NCI-H1436 treated with DMSO at 0.1 percent for 48 hours (cell line): ENCODE measurements at regions not wholly inside any gene's neighbourhood (a gene's known extent, or its start where the extent isn't known, plus 50 kb on each side); places are given as distances from the start of the nearest gene placed in this dataset.

Experiments
- DNase-seq: peaks from one replicate; lab custom pipeline; 2025; lab: John Stamatoyannopoulos, UW

DNA sequence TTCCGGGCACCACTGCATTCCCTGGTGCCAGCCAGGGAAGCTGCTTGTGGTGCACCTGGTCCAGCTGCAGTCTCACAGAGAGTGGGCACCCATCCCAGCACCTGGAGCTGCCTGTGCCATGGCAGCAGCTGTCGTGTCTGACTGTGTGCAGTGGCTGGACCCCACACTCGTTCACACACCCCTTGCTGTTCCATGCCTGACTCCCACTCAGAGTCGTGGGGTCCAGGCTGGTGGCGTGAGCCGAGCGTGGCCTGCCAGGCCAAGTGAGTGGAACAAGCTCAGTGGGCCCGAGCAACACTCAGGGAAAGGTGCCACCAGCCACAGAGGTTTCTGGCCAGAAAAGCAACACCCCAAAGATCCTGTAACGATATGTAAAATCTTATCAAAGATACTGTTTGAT, 97.2 kb upstream of the KCNK1 start:
- DNase-seq = no peak

- no peak for DNase-seq
These were observed 95.6 kb upstream of the KCNK1 start for GRCh38 chr1:233518344-233518743.

DNA sequence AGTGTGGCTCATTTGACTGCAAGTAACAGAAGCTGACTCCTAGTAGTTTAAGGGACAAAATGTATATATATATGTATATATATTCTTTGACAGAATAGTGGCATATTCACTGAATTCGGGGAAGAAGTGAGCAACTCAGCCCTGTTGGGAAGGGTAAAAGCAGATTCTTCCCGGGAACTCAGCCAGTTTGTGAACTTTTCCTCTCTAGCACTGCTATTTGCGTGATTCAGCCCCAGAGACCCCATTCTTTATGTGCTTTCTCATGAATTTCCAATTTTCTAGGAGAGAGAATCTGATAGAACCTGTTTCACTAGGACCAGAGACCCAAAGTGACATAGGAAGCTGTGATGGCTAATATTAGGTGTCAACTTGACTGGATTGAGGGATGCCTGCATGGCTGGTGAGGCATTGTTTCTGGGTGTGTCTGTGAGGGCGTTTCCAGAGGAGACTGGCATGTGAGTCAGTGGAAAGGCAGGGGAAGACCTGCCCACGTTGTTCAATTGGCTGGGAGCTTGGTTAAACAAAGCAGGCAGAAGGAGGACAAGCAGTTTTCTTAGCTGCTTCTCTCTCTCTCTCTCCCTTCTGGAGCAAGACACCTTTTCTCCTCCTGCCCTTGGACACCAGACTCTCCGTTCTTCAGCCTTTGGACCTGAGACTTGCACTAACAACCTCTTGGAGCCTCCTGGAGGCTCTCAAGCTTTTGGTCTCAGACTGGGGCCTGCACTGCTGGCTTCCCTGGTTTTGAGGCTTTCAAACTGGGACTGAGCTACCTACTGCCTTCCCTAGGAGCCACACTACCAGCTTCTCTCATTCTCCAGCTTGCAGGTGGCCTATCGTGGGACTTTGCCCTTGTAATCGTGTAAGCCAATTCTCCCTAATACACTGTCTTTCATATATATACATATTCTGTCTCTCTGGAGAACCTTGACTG, 93.4 kb upstream of the KCNK1 start:
- no peak for DNase-seq

- DNase-seq = no peak
These were observed 90.9 kb upstream of the KCNK1 start for GRCh38 chr1:233523047-233523446.

DNA sequence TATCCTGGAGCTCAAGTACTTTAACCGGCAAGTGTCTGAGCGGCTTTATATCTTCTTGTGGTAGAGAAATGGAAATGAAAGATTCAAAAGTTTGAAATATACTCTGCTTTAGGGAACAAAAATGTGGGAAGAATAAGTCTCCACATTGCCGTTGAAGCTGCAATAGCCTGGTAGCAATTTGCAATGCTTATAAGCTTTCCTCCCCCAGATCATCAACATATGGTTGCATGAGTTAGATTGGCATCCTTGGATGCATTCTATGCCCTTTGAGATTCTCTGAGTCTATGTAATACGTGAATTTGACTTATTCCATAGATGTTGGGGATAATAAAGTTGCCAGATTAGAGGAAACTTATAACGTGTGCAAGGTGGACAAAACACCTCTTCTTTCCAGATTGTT, 86.1 kb upstream of the KCNK1 start:
- no peak for DNase-seq

DNA sequence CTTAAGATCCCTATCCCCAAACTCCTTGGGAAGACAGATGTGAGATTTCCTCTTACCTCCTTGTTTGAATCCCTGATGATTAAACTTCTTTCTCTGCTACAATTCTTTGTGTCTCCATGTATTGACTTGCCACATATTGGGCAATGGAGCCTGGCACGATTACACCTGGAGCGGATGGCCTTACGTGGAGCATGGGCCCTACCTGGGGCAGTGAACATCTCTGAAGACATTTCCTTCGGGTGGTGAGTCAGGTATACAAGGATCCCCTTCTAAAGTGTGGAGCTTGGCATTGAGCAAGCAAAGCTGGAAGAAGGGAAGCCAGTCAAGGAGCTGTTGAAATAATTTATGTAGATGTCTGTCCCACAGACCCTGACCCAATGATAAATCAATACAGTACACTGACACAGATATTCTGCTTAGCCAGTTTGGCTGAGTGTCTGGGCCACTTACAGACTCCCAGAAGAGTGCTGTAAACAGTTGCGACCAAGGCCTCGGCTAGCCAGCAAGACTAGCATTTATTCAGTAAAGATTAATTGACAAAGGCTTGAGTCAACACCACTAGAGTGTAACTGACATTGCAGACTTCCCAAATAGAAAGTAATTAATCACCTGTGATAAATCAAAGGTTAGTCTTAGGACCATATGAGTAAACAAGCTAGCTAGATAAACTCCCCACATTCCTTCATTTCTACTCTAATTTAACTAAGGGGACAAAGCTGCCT, 83.1 kb upstream of the KCNK1 start:
- no peak for DNase-seq

DNA sequence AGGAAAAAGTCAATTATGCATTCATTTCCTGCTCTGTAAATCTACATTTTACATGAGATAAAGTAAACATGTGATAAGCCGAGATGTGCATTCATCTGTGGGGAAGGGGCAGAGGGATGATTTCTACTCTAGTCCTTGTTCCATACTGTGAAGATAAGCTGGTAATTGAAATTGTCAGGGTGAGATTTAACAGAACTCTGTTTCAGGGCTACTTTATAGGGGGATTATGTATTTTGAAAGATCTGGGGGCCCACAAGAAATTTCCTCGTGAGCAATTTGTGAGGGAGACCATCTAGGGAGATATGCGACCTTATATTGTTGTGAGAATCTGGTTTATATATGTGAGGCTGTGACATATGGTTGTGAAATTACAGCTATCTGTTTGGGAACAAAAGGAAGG, 73.1 kb upstream of the KCNK1 start:
- DNase-seq = no peak

DNA sequence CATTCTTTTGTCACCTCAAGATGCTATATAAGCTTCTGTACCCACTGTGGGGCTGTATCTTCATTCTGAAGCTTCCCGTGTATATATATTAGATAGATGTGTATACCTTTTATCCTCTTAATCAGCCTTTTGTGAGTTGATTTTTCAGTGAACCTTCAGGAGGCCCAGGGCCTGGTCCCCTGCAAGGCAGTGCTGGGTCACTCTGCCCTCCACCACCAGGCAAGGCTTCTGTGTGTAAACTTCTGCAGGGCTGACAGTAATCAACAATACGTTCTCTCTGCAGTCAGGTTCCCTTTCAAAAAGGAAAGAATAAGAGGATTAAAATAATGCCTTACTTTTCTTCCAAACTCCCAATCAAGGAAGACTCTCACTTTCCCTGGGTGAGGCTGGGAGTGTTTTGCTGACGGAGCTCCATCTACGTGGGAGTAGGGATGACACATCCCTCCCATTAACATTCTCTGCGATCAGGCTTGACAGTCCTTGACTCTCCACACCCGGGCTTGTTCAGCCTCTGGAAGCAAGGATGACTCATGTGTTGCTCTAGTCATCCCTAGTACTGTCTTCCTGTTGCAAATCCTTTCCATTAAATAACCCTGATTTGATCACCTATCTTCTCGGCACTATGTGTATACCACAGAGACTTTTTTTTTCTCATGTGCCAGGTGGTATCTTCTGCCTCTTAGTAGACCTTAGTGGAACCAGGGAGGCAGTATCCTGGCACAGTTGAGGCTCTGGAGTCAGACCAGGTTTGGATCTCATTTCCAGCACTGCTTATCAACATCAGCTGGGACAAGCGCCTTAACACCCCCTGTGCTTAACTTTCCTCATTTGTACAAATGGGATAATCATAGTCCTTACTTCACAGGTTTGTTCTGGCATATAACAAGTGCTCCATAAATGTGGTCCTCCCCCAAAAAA, 70.3 kb upstream of the KCNK1 start:
- DNase-seq = no peak

DNA sequence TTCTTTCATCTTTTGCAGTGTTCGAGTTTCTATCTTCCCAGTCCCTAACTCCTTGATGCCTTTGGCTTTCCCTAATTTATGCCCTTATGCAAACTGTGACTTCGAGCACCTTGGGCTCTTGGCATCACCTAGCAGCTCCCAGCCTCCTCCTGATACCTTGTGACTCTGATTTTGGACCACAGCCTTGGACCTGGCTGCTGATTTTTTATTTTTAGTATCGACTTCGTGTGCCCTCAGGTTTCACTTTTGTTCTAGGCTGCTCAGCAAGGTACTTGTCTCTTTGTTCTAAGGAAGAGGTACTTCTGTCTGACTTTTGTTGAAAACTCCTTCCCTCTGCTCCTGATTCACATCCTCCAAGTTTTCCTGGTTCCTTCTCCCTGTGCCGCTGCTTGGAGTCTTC, 69.6 kb upstream of the KCNK1 start:
- DNase-seq = no peak

DNA sequence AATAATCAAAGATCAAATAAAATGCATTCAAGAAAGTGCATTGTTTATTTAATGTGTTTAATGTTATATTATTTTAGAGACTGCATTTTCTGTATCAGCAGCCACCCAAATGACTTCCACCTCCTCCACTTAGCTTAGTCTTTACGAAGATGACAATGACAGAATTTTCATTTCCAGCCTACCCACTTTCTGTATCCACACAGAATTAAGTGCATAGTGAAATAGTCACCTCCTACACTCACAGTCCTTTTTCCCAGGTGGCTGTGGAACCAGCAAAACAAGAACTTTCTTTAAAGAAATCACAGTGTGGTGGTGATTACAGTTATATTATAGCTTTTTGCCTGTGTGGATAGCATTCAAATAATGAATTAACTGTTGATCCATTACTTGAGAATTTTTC, 66.2 kb upstream of the KCNK1 start:
- DNase-seq = no peak

DNA sequence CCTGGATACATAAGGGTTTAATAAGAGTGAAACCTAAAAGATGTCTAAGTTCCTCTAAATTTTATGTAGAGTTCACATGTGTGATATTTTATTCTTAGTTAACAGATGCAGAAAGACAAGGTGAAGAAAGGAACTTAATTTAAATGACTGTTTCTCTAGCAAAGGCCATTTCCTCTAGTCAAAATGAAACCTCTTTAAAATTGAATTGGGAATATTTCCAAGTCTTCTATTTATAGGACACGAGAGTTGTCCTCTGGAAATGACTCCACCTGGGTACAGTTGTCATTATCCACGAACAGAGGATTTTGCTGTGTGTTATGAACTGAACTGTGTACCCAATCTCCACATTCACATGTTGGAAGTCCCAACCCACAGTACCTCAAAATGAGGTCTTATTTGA, 64.5 kb upstream of the KCNK1 start:
- no peak for DNase-seq

DNA sequence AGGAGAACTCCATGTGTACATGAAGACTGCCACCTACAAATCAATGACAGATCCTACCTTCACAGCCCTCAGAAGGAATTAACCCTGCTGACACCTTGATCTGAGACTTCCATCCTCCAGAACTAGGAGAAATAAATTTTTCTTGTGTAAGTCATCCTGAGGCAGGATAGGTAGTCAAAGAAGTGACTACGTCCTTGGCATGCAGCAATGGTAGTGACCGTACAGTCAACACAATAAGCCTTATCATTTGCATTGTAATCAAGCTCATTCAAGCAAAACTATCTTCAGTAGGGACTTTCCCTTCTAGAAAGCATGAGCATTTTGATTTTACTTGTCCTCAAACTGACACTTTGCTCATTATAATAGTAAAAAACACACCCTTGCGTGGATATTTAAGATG, 64.0 kb upstream of the KCNK1 start:
- DNase-seq = no peak

- DNase-seq = no peak
These were observed 59.9 kb upstream of the KCNK1 start for GRCh38 chr1:233554037-233554436.

- DNase-seq = no peak
These were observed 52.0 kb upstream of the KCNK1 start for GRCh38 chr1:233561708-233562426.
